Urothelium cell line (cell line): ENCODE measurements at regions not wholly inside any gene's neighbourhood (a gene's known extent, or its start where the extent isn't known, plus 50 kb on each side); places are given as distances from the start of the nearest gene placed in this dataset.
A peak's percentile ranks its signal among the peaks of the same experiment; 100 is the strongest.

Experiments used
- DNase-seq: peaks from one replicate; pipeline ENCODE4 v3.0.0; 2011; ENCODE audit warnings: low spot score, mixed read lengths
- FAIRE-seq: peaks from 2 replicates; lab custom pipeline; 2011; peaks lifted over from hg19 to GRCh38; lab: Jason Lieb, UNC

DNA sequence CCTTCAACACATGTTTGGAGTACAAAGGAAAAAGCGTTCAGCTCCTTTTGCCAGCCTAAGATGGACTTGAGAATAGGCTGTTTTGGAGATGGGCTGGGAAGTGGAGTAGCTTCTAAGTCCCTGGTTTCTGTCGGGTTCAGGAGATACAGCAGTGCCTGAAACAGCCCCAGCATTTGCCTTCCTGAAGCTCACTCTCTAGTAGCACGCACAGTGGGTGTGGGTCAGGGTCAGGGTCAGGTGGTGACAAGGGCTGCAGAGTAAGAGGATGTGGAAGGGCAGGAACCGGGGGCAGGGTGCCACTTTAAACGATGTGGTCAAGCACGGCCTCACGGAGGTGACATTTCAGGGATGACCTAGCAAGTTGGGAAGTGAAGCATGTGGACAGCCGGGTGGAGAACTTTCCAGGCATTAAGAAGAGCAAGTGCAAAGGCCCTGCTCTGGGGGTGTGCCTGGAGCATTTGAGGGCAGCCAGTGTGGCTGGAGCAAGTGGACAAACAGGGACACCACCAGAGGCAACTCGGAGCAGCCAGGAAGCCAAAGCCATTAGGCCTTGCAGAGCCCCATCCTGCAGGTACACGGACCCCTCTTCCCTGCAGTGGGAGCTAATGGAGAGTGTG is 382.2 kb upstream of the ZMIZ1 start:
- FAIRE-seq, result no peak

GRCh38 chr10:78687626-78688025 is 381.1 kb upstream of the ZMIZ1 start:
- DNase-seq, result no peak
- FAIRE-seq, result no peak

More for the DNA sequence above, 382.2 kb upstream of the ZMIZ1 start:
- no peak for DNase-seq

DNA sequence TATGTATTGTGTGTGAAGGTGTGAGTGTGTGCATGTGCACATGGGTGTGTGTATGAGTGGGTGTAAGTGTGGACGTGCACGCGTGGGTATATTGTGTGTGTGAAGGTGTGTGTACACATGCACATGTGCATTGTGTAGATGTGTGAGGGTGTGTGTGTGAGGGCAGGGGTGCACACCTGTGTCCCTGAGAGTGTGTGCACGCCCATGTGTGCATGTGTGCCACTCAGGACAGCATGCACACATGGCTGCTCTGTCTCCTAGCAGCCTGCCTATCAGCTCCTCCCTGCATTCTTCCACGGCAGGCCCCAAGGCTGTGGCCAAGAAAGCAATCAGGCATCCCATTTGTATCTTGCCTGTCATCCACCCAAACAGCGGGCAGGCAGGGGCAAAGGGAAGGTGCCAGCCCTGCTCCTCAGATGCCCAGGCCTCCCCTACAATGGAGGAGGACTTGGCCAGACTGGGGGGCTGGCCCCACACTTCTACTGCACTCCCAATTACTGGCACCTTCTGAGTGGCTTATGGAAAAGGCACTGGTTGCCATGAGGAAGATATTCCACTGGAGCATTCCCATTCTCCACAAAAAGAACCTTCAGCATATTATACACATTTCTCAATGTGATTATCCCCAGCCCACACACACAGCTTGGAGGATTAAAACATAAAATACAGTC is 380.4 kb upstream of the ZMIZ1 start:
- FAIRE-seq, result peak; percentile 91
- no peak for DNase-seq

GRCh38 chr10:78688901-78689583 is 379.7 kb upstream of the ZMIZ1 start:
- DNase-seq (no peak), FAIRE-seq (peak; percentile 5)

- no peak for FAIRE-seq
- no peak for DNase-seq
Observed at GRCh38 chr10:78689584-78689935, 379.2 kb upstream of the ZMIZ1 start.

DNA sequence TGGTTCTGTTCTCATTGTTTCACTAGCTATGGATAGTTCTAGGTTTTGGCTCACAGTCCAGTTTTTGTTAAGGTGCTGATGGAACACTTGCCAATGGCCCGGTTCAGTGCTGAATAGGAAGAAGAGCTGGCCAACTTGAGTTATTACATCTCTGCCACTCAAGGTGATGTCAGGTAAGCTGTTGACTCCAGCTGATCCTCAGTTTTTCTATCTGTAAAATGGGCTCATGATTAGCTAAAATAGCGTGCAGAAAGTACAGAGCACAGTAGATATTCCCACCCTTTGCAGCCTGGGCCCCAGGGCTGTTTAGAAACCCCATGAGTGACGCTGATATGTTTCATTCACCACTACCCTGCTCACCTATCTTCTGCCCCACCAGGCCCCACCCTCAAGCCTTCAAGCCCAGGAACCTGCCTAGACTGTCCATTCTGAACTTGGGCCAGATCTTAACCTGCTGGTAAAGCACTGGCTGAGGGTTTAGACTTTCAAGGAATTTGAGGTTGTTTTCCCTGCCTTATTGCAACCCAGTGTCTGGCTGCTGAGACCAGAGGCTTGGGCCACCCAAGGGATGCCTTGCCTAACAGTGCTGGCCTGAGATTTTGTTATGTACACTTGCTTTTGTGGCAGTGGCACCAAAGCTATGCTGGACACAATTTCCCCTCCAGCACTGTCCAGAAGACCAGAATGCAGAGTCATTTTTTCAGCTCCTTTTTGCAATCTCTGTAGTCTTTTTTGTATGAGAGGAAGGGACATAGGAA is 378.2 kb upstream of the ZMIZ1 start:
- FAIRE-seq (no peak), DNase-seq (no peak)

GRCh38 chr10:78691301-78692030 is 377.3 kb upstream of the ZMIZ1 start:
- FAIRE-seq (peak; percentile 71), DNase-seq (no peak)

DNA sequence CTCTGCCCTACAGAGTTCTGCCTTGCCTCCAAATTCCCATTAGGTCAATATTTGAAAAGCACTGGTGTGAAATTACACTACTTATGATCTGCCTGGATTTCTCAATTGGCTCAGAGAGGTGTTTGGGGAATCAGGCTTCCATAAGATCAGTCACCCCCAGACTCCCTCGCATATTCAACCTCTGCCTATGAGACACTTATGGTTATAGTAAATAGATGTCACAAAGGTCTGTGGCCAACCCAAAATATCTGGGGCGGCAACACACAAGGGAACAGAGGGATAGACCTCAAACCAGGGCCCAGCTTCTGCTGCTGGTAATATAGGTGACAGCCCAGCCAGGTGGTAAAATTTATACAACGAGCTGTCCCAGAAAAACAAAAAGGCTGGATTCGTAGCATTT is 376.7 kb upstream of the ZMIZ1 start:
- DNase-seq (no peak), FAIRE-seq (no peak)

GRCh38 chr10:78695846-78696245 is 372.9 kb upstream of the ZMIZ1 start:
- FAIRE-seq (no peak), DNase-seq (no peak)

DNA sequence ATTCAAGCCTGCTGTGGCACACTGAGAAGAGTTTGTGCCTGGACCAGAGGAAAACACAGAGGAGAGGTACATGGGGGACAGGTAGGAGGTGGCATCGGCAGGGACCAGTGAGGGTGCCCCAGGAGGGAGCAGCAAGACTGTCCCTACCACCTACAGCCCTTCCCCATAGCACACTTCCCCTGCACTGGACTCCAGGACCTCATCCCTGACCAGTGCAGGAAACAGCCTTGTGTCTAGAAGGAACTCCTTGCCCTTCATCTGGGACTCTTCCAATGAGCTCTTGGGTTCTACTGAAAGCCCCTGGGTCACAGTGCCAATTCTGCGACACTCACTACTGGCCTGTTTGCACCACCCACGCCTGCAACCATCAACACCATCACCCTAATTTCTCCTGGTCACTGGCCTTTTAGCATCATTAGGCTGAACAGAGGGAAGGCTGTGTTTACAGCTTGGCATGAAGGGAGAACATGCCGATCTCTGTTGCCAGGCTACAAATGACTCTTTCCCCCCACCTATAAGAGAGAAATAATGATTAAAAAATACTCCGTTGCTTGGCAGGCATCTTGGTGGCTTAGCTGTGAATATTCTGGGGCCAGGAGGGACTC is 371.9 kb upstream of the ZMIZ1 start:
- DNase-seq, result no peak
- no peak for FAIRE-seq

GRCh38 chr10:78699971-78700370 is 368.8 kb upstream of the ZMIZ1 start:
- no peak for FAIRE-seq
- no peak for DNase-seq

GRCh38 chr10:78700413-78700812 is 368.4 kb upstream of the ZMIZ1 start:
- no peak for DNase-seq
- FAIRE-seq, result no peak

DNA sequence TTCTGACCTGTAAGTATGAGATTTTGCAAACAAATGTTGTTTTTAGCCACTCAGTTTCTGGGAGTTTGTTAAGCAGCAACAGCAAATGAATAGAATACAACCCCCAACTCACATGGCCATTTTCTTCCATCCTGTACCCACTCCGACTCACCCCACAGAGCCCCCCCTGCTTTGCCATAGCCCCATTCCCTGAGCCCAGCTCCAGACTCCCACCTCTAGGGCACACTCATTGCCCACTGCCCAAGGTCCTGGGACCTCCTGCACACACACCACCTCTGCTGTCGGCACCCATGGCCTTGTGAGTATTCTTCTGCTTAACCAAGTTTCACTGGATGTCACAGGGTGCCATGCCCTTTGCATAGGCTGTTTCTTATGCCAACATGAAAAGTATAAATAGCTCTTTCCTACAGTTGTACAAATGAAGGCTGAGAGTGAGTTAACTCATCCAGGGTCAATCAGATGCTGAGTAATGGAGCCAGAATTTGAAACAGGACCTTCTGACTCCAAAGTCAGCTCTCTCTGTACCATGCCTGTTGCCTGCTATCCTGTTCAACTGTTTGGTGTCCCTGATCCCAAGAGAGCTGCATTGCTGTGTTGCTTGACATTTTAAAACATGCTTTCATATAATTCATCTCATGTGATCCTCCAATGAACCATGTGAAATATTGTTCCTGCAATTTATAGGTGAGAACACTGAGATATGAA is 367.8 kb upstream of the ZMIZ1 start:
- DNase-seq (no peak), FAIRE-seq (no peak)

DNA sequence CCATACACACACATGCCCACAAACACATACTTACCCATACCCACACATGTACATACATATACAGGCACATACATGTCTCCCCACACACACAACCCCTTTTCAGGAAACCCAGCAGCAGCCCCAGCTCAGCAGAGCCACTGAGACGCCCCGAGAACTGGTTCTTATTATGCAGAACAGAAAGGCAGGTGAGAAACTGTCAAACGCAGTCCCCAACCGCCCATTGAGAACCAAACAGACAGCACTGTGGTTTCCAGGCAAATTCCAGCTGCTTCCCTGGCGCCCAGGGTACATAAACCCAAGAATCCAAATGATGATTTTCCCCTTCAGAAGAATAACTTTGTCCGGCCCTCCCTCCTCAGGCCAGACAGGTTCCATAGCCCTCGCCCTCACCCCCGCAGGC is 366.6 kb upstream of the ZMIZ1 start:
- FAIRE-seq (no peak), DNase-seq (no peak)

DNA sequence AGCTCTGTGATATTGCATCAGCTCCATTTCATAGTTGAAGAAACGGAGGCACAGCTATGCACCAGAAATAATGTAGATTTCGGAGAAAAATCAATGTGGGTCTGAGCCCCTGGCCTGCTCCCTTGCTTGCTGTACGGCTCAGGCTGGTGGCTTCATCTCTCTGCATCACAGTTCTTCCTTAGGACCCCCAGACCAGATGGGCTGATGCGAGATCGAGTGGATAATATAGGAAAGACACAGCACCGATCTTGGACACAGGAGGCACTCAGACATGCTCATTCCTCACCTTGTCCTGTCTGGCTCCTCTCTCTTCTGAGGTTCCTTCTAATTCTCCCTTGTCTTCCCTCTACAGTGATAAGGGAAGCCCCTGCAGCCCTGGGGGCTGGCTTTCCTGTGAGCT is 365.9 kb upstream of the ZMIZ1 start:
- FAIRE-seq (no peak), DNase-seq (no peak)

- FAIRE-seq (no peak), DNase-seq (no peak)
Observed at GRCh38 chr10:78703593-78703992, 365.2 kb upstream of the ZMIZ1 start.

- FAIRE-seq, result peak; percentile 58
- DNase-seq, result peak; percentile 44
Observed at GRCh38 chr10:78706256-78706655, 362.5 kb upstream of the ZMIZ1 start.

DNA sequence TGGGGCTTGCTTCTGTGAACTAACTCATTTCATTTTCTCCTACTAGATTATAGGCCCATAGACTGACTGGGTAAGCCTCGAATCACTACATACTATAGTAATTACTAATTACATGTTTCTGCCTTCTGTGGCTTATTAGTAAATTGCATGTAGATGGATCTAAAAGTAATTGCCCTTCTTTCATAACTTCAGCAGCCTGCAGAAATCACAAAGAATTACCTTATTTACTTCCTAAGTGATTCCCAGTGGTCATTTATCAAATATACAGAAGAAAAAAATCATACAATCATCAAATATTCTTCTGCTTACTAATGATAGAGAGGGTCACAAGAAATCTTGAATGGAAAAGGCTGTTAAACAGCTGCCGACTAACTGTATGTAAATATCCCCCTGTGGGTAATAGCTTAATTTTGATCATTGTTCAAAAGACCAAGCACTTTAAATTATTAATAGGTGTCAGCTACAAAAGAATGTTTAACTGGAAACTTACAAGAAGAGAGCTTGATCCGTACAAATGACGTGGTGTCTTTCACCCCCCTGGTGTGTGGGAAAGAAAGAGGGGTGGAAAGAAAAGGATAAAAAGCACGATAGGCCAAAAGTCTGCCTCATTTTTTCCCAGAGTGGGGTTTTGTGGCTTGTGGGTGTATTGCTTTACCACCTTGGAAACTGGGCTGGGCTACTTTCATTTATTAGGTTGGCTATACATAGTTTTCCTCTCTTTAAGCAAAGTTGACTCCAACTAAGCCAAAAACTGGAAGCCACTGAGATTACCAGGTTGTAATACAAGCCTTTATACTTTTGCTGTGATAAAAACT is 361.8 kb upstream of the ZMIZ1 start:
- DNase-seq (no peak), FAIRE-seq (no peak)

DNA sequence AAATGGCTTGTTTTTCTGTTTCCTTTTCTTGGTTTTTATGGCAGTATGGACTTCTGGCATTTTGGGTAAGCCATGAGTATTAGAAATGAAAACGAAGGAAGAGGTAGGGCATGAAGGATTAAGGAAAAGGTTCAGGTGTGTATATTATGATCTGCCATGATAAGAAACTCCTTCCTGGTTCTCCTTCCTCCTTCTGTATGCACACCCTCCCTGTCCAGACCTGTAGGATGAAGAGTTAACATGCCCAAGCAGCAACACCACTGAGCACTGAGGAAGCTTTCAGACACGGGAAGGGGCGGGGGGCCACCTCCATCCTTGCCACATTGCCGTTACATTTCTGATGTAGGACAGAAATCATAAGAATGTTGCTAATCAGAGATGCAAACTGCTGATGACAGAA is 361.0 kb upstream of the ZMIZ1 start:
- FAIRE-seq (no peak), DNase-seq (no peak)
